ENCODE measurements at regions not wholly inside any gene's neighbourhood (a gene's known extent, or its start where the extent isn't known, plus 50 kb on each side); places are given as distances from the start of the nearest gene placed in this dataset.

DNA sequence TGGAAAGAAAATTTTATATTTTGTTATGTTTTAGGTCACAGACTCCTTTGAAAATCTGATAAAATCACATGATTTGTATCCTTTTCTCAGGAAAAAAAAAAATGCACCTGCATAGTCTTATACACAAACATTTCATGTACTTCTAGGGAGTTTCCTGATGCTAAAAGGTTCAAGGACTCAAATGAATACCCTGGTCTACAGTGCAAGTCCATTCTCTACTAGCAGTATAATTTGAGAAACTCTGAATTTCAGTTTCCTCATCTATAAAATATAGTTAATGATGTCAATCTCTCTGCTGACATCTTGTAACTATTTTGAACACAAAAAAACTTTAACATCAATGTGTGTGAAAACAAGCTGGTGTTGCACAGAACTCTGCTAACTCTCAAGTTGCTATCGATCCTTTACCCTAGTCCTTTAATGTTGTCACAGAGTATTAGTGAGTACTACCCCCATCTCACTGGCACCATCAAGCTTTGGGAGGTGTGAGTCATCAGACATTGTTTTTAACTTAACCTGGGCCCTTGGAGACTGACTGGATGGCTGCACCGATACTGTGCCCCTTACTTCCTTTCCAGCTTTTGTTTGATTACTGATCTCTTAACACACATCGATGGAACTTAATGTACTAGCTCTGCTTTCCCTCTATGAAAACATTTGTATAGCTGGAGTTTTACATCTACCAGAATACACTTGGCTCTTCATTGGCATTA is 251.9 kb upstream of the SOX5 start:
- no peak for TF ChIP-seq SMC3 (IDR thresholded peaks at IDR 0.05)
- no peak for TF ChIP-seq RCOR1 (IDR thresholded peaks at IDR 0.05; ENCODE audit: low read depth, low read length)
- TF ChIP-seq BHLHE40 (IDR thresholded peaks at IDR 0.05; ENCODE audit: low read depth, low read length): no peak
- TF ChIP-seq, protein P1, sequence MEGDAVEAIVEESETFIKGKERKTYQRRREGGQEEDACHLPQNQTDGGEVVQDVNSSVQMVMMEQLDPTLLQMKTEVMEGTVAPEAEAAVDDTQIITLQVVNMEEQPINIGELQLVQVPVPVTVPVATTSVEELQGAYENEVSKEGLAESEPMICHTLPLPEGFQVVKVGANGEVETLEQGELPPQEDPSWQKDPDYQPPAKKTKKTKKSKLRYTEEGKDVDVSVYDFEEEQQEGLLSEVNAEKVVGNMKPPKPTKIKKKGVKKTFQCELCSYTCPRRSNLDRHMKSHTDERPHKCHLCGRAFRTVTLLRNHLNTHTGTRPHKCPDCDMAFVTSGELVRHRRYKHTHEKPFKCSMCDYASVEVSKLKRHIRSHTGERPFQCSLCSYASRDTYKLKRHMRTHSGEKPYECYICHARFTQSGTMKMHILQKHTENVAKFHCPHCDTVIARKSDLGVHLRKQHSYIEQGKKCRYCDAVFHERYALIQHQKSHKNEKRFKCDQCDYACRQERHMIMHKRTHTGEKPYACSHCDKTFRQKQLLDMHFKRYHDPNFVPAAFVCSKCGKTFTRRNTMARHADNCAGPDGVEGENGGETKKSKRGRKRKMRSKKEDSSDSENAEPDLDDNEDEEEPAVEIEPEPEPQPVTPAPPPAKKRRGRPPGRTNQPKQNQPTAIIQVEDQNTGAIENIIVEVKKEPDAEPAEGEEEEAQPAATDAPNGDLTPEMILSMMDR (IDR thresholded peaks at IDR 0.05): no peak
- TF ChIP-seq EP300 (IDR thresholded peaks at IDR 0.05): no peak
- no peak for TF ChIP-seq CHD2 (IDR thresholded peaks at IDR 0.05; ENCODE audit: low read length, partially characterized antibody)
- TF ChIP-seq RAD21 (conservative IDR thresholded peaks at IDR 0.05 in 1 of 2, IDR thresholded peaks at IDR 0.05 in 1 of 2): no peak
- TF ChIP-seq, protein P2, sequence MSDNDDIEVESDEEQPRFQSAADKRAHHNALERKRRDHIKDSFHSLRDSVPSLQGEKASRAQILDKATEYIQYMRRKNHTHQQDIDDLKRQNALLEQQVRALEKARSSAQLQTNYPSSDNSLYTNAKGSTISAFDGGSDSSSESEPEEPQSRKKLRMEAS (IDR thresholded peaks at IDR 0.05): no peak
- no peak for TF ChIP-seq TP53 (CRISPR knock-in tag; IDR thresholded peaks at IDR 0.05)
- no peak for TF ChIP-seq PBX3 (IDR thresholded peaks at IDR 0.05)
- TF ChIP-seq HDAC2 (IDR thresholded peaks at IDR 0.05): no peak
- TF ChIP-seq TFCP2L1 (CRISPR knock-in tag; IDR thresholded peaks at IDR 0.05): no peak
